Stimulated activated effector memory CD8-positive, alpha-beta T cell treated with anti-CD3 and anti-CD28 coated beads, Interleukin-12 subunit alpha, Interleukin-12 subunit beta, amount 100 ng/mL, for 72 hours (primary cell): ENCODE measurements at regions not wholly inside any gene's neighbourhood (a gene's known extent, or its start where the extent isn't known, plus 50 kb on each side); places are given as distances from the start of the nearest gene placed in this dataset.
A peak's percentile ranks its signal among the peaks of the same experiment; 100 is the strongest.

ENCODE experiments used
- ATAC-seq: fragments of 150-1000 bp; cut with Tn5 transposase; 2 replicates; pipeline ENCODE4 v1.10.0; 2021
- DNase-seq, 2 donors: peaks; one replicate each; pipeline ENCODE4 v3.0.0; 2021 to 2022; ENCODE audit warnings: low spot score in 2 of 2
- H3K27ac Mint-ChIP-seq: one replicate; pipeline ENCODE4 v1.8.0; 2022; ENCODE audit warnings: mild to moderate bottlenecking, mixed read lengths
- H3K36me3 Mint-ChIP-seq: one replicate; pipeline ENCODE4 v1.8.0; 2022; ENCODE audit warnings: mild to moderate bottlenecking, mixed read lengths
- H3K4me1 Mint-ChIP-seq: one replicate; pipeline ENCODE4 v1.8.0; 2022; ENCODE audit warnings: mixed read lengths
- H3K4me3 Mint-ChIP-seq: one replicate; pipeline ENCODE4 v1.8.0; 2022; ENCODE audit warnings: mild to moderate bottlenecking, mixed read lengths
- H3K9me3 Mint-ChIP-seq: one replicate; pipeline ENCODE4 v1.8.0; 2022; ENCODE audit warnings: mixed read lengths

DNA sequence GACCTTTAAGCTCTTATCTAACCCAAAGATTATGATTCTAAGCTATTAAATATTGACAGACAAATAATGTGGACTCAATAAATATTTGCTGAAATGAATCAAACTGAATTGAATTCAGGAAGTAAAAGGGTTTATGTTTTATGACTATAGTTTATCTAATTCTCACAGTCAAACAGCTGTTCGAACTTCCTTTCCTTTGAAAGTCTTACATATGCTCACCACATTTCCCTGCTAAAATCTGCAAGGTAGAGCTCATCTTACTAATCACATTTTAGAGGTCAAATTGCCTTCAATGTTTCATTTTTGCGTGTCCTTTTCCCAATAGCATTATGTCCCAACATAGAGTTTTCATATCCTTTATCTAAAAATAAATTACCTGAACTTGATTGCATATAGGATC lies 154.9 kb upstream of the PPP1R3A start:
- no peak for DNase-seq
- no peak overlapping the region for H3K27ac Mint-ChIP-seq
- ATAC-seq = no peak
- H3K9me3 Mint-ChIP-seq = no peaks in the 10 kb centered on the region
- H3K4me1 Mint-ChIP-seq = no peaks in the 10 kb centered on the region
- H3K36me3 Mint-ChIP-seq = no peaks in the 10 kb centered on the region
- H3K4me3 Mint-ChIP-seq = no peak overlapping the region

DNA sequence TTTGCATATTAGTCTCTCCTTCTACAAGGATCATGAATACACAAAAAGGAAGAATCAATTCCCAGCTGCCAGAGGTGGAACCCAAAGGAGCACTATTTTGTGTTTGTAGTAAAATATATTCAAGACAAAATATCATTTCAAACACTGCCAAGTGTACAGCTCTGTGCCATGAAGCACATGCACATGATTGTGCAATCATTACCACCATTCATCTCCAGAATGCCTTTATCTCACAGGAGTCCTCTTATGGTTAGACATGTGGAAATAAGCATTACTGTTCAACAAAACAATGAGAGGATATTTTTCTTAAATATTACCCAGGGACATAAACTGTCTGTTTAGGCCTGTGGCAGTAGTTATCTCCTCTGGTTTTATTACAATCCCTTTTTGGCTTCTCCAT lies 151.4 kb upstream of the PPP1R3A start:
- no peaks in the 10 kb centered on the region for H3K36me3 Mint-ChIP-seq
- no peaks in the 10 kb centered on the region for H3K9me3 Mint-ChIP-seq
- no peak for DNase-seq
- H3K27ac Mint-ChIP-seq = no peak overlapping the region
- ATAC-seq = no peak
- H3K4me1 Mint-ChIP-seq = no peaks in the 10 kb centered on the region
- no peak overlapping the region for H3K4me3 Mint-ChIP-seq

DNA sequence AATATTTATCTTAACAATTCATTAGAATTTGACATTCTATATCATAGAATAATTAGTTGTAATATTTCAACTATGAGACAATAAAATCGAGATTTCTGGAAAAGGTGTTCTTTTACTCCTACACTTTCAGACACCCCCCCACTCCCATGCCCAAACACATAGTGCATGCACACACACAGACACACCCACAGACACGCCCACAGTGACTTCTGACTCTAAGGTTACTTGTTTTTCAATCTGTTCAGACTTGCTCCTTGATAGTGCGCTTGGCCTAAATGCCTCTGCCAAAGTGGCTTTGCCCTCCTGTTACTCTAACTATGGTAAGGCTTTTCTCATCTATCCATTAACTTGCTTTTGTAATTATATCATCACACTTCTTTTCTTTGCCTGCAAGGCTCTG lies 144.0 kb upstream of the PPP1R3A start:
- Mint-ChIP-seq H3K36me3 (no peaks in the 10 kb centered on the region), H3K9me3 (peaks cover 2% of the 10 kb centered on the region)

DNA sequence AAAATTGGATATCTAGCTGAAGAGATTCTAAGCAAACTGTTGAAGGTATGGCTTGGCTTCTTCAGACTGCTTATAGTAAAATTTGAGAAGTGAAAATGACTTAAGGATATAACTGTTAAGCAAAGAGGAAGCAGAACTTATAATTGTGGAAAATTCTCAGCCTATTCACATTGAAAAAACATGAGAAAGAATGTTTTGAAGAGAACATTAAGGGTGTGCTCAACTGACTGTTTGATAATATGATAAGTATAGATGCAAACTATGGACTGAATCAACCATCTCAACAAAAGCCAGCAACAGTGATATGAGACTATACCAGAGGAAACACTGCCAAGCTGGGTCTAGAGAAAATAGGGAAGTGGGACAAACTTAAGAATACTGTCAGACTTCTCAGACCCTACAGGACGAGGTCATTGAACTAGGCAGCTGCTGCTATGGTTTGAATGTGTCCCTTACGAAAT lies 133.1 kb upstream of the PPP1R3A start:
- Mint-ChIP-seq H3K4me1 (peaks cover 17% of the 10 kb centered on the region), H3K27ac (no peak overlapping the region), H3K36me3 (no peaks in the 10 kb centered on the region), H3K9me3 (peaks cover 2% of the 10 kb centered on the region), H3K4me3 (no peak overlapping the region)
- DNase-seq (no peak), ATAC-seq (no peak)

More for the DNA sequence above, 144.0 kb upstream of the PPP1R3A start:
- Mint-ChIP-seq H3K4me1 (no peaks in the 10 kb centered on the region), H3K27ac (no peak overlapping the region), H3K4me3 (no peak overlapping the region)
- no peak for ATAC-seq
- no peak for DNase-seq

DNA sequence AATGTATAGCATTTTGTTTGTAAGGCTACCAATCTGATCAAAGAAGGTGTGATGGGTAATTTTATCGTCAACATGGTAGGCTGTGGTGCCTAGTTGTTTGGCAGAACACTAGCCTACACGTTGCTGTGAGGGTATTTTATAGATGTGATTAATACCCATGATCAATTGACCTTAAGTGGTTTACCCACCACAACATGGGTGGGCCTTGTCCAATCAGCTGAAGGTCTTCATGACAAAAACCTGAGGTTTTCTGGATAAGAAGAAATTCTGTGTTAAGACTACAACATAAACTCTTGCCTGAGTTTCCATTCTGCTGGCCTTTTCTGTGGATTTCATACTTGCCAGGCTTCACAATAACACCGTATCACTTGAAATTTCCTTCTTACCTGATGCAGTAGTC lies 131.8 kb upstream of the PPP1R3A start:
- no peak for DNase-seq
- Mint-ChIP-seq H3K36me3 (no peaks in the 10 kb centered on the region), H3K4me1 (peaks cover 17% of the 10 kb centered on the region), H3K9me3 (no peaks in the 10 kb centered on the region), H3K4me3 (no peak overlapping the region), H3K27ac (no peak overlapping the region)
- no peak for ATAC-seq

DNA sequence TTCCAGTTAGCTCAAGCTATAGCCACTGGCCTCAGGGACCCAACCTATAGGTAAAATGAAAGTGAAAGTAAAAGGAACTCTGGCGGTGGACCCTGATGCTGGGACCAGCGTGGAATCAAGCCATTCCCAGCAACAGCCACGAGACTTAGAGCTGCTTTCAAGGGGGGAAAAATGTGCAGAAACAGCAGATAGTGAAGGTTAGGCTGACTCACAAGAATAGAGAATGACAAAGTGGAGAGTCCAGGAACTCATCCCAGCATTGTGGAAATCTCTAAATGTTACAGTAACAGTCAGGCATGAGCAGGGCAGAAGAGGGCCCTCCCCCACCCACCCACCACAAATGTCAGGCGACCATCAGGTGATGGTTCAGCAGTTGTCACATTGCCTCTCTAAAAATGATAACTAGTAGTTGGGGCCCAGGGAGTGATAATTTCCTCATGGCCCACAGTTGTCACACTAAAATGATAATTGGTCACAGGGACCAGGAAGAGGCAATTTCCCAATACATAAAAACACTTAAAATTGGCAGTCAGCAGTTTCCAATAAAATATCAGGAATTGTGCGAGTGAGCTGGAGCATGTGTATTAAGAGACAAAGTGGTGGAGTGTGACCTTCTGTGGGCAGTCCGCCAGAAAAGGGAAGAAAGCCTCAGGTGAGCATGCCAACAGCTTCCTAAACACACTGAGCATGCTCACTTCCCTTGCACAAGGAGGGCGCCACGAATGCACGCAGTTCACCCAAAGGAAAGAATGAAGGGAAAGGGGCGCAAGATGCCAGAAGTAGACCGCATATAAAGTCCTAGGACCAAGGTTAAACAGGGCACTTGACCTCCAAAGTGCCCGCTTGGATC lies 129.8 kb upstream of the PPP1R3A start:
- Mint-ChIP-seq H3K36me3 (no peaks in the 10 kb centered on the region), H3K27ac (peak overlapping the region; percentile 85)
- DNase-seq = no peak

DNA sequence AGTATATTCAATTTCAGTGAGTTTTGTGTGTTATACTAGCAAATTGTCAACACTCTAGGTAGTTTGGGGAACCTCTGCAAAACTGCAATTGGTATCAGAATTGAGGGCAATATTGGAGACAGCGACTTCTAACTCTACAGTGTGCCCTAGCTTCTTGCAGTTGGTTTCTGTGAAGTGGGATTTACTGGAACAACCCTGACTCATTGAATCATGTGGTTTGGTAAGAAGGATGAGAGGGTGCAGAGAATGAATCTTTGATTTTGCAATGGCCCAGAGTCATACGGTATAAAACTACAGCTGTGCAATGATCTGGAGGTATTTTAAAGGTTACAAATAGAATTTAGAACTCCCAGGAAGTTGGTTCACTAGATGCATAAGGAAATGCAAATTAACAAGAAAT lies 129.1 kb upstream of the PPP1R3A start:
- Mint-ChIP-seq H3K36me3 (no peaks in the 10 kb centered on the region), H3K4me1 (peaks cover 17% of the 10 kb centered on the region), H3K27ac (peak overlapping the region; percentile 85), H3K4me3 (peak overlapping the region; percentile 71), H3K9me3 (no peaks in the 10 kb centered on the region)
- DNase-seq = no peak
- ATAC-seq = peak; percentile 88

More for the DNA sequence above, 129.8 kb upstream of the PPP1R3A start:
- peak; percentile 29 for ATAC-seq
- Mint-ChIP-seq H3K9me3 (no peaks in the 10 kb centered on the region), H3K4me1 (peaks cover 17% of the 10 kb centered on the region), H3K4me3 (peak overlapping the region; percentile 71)

DNA sequence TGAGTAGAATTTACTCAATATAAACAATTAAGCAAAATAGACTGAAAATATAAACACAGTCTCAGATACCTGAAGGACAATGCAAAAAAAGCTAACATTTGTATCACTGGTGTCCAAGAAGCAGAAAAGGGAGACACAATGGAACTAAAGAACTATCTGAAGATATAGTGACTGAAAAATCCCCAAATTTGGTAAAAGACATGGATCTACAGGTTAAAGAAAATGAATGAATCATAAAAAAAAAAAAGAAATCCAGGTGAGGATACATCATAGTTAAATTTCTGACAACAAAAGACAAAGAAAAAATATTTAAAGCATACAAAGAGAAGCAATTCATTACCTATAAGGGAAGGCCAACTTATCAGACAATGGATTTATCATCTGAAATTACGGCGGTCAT lies 114.7 kb upstream of the PPP1R3A start:
- Mint-ChIP-seq H3K4me3 (no peak overlapping the region), H3K27ac (no peak overlapping the region), H3K4me1 (no peaks in the 10 kb centered on the region), H3K9me3 (no peaks in the 10 kb centered on the region), H3K36me3 (no peaks in the 10 kb centered on the region)
- no peak for ATAC-seq
- no peak for DNase-seq

DNA sequence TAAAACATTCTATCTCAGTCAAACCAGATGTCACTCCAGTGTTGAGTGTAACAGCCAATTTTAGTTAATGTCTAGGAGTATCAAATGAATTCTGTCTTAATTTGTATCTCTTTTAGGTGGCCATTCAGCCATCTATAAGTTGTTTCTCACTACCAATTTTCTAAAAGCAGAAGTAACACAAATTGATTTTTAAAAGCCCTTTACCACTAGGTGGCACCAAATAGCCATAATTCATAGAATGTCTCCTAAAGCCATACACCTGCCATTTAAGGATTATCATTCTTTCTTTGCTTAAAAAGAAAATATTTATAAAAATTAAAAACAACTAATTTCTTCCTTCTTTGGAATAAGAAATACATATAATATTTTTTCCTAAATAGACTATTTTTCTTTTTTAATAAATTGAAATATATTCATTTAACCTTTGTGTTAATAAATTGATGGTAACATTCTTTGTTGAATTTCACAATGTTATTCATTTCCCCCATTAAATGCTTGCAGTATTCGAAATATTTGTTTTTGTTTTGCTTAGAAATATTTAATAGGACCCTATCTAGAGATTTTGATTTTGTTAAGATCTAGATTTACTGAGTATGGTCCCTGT lies 107.8 kb upstream of the PPP1R3A start:
- Mint-ChIP-seq H3K4me3 (no peak overlapping the region), H3K4me1 (no peaks in the 10 kb centered on the region), H3K9me3 (no peaks in the 10 kb centered on the region), H3K27ac (no peak overlapping the region), H3K36me3 (no peaks in the 10 kb centered on the region)
- ATAC-seq (no peak), DNase-seq (no peak)

DNA sequence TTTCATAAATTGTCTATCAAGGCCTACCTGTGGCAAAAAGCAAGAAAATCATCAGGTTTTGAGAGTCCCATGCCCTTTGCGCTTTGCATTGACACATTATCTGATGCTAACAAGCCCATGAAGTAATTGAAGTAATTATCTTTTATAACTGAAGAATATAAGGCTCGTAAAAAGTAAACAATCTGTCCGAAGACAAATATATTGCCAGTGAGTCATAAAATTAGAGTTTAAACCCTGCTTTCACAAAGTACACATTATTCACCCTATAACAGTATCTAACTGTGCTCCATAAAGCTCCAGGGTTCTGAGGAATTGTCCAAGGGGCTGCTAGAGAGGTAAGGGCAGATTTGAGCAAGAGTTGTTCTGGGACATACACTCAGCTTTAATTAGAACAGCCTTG lies 102.3 kb upstream of the PPP1R3A start:
- no peaks in the 10 kb centered on the region for H3K9me3 Mint-ChIP-seq
- no peak overlapping the region for H3K27ac Mint-ChIP-seq
- no peaks in the 10 kb centered on the region for H3K36me3 Mint-ChIP-seq
- DNase-seq = no peak
- no peak for ATAC-seq
- H3K4me3 Mint-ChIP-seq = no peak overlapping the region
- H3K4me1 Mint-ChIP-seq = no peaks in the 10 kb centered on the region

DNA sequence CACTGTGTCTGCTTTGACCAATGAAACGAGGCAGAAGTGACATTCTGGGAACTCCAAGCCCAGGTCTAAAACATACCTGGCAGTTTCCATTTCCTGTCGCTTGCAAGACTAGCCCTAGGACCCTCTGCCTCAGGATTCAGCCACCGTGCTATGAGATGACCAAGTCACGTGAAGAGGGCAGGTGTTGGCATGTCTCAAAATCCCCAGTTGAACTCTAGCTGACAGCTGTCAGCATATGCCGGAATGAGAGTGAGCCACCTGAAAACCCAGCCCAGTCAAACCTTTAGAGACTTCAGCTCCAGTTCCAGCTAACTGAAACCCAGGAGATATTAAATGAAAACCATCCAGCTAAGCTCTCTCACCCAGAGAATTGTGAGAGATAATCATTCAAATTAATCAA lies 89.9 kb upstream of the PPP1R3A start:
- no peak overlapping the region for H3K4me3 Mint-ChIP-seq
- DNase-seq (no peak), ATAC-seq (no peak)
- H3K27ac Mint-ChIP-seq = no peak overlapping the region
- H3K9me3 Mint-ChIP-seq = no peaks in the 10 kb centered on the region
- no peaks in the 10 kb centered on the region for H3K36me3 Mint-ChIP-seq
- H3K4me1 Mint-ChIP-seq = no peaks in the 10 kb centered on the region

DNA sequence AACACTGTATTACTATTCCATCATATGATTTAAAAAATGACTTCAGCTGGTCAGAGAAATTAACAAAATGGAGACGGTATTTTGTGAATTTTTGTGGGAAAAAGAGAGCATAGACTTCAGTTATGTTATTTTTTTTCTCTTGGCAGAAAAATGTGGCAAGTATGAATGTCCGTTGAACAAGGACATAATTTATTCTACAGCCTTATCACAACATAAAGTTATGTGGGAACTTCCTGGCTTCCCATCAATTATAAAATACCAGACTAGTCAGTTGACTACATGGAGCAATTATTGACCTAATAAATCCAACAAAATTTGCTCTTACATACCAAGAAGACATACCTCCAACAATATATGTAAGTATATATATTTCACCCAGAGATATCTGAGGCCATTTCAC lies 88.6 kb upstream of the PPP1R3A start:
- DNase-seq (no peak), ATAC-seq (no peak)
- H3K36me3 Mint-ChIP-seq = no peaks in the 10 kb centered on the region
- no peak overlapping the region for H3K4me3 Mint-ChIP-seq
- H3K9me3 Mint-ChIP-seq = peaks cover under 1% of the 10 kb centered on the region
- H3K27ac Mint-ChIP-seq = no peak overlapping the region
- H3K4me1 Mint-ChIP-seq = no peaks in the 10 kb centered on the region

DNA sequence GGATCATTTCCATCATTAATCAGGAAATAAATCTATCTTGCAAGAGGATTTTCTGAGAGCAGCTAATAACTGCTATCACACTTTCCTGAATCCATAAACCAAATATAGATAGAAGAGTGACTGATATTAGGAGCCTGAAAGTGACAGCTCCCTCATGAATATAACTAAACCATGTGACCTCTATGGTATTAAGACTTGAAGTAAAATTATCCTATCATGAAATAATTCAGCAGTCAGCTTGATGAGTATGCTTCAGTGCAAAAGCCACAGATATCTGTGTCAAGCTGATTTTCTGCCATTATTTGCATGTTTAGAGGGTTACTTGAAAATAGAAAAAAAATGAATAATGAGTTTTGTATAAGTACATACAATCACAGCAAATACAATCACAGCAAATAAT lies 80.1 kb upstream of the PPP1R3A start:
- Mint-ChIP-seq H3K9me3 (peaks cover 7% of the 10 kb centered on the region), H3K27ac (no peak overlapping the region), H3K36me3 (no peaks in the 10 kb centered on the region), H3K4me1 (no peaks in the 10 kb centered on the region), H3K4me3 (no peak overlapping the region)
- no peak for DNase-seq
- no peak for ATAC-seq

DNA sequence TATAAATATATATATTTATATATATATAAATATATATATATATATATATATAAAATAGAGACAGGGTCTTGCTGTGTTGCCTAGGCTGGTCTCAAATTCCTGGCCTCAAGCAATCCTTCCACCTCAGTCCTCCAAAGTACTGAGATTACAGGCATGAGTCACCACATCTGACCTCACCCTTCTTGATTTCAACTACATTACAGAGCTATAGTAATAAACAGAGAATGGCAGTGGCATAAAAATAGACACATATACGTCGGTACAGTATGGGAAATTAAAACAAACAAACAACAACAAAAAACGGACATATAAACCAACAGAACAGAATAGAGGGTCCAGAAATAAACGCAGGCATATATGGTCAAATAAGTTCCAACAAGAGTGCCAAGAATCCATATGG lies 77.6 kb upstream of the PPP1R3A start:
- ATAC-seq = no peak
- H3K36me3 Mint-ChIP-seq = no peaks in the 10 kb centered on the region
- no peaks in the 10 kb centered on the region for H3K4me1 Mint-ChIP-seq
- no peak for DNase-seq
- no peak overlapping the region for H3K4me3 Mint-ChIP-seq
- H3K27ac Mint-ChIP-seq = no peak overlapping the region
- H3K9me3 Mint-ChIP-seq = no peaks in the 10 kb centered on the region

DNA sequence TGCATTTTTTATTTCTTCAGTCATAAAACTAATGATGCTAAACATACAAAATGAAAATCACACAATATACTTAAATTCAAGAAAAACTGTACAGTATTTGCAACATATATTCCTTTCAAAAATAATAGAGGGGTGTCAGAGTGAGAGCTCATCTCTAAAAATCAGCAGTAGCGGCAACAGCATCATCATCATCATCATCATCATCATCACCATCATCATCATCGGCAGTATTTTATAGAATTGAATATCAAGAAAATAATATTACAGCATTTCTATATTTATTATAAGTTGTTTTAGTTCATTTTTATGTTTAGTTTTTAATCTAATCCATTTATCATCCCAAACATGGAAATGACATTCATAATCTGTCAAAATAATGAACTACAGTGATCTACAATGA lies 67.4 kb upstream of the PPP1R3A start:
- no peak for DNase-seq
- Mint-ChIP-seq H3K4me3 (no peak overlapping the region), H3K27ac (no peak overlapping the region), H3K9me3 (no peaks in the 10 kb centered on the region), H3K4me1 (no peaks in the 10 kb centered on the region), H3K36me3 (no peaks in the 10 kb centered on the region)
- ATAC-seq = no peak

DNA sequence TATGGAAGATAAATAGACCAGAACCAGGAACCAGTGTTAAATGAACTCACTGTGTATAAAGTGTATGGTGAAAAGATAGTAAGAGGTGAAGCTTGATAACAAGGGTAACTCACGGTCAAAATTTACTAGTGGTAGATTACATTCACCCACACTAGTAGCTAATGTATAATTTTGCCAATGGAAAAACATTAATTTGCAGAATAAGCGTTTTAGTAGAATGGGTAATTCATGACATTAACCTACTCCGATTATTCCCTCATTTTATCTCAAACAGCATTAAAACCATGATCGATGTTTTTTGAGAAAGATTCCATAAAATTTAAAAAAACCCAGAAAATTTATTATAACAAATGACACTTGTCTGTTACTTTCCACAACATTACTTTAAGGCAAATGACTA lies 57.7 kb upstream of the PPP1R3A start:
- no peak overlapping the region for H3K27ac Mint-ChIP-seq
- ATAC-seq = no peak

More for the DNA sequence above, 57.7 kb upstream of the PPP1R3A start:
- Mint-ChIP-seq H3K4me1 (no peaks in the 10 kb centered on the region), H3K4me3 (no peak overlapping the region), H3K36me3 (no peaks in the 10 kb centered on the region), H3K9me3 (no peaks in the 10 kb centered on the region)
- DNase-seq = no peak
